SK-N-MC (cell line): ENCODE measurements at regions not wholly inside any gene's neighbourhood (a gene's known extent, or its start where the extent isn't known, plus 50 kb on each side); places are given as distances from the start of the nearest gene placed in this dataset.

Experiments used
- DNase-seq: peaks from one replicate; pipeline ENCODE4 v3.0.0-alpha.2; 2011; ENCODE audit warnings: low read depth, low spot score
- H3K27ac ChIP-seq: fragments of 200-600 bp; sonication (generic); 2 replicates; pipeline ENCODE4 v1.5.1; 2016; ENCODE audit warnings: mixed run types
- H3K36me3 ChIP-seq: fragments of 200-600 bp; sonication (generic); 2 replicates; pipeline ENCODE4 v1.6.1; 2017; ENCODE audit warnings: antibody characterized with exemption, low read length, mixed read lengths; ENCODE audit not compliant: insufficient read depth
- H3K4me3 ChIP-seq: fragments of 200-600 bp; sonication (generic); 2 replicates; pipeline ENCODE4 v1.5.1; 2016
- H3K9ac ChIP-seq: fragments of 200-600 bp; sonication (generic); 2 replicates; pipeline ENCODE4 v1.8.0; 2017; ENCODE audit warnings: mixed run types, mixed read lengths; ENCODE audit not compliant: insufficient read length
- H3K9me3 ChIP-seq: fragments of 200-600 bp; sonication (generic); 2 replicates; pipeline ENCODE4 v1.6.1; 2017; ENCODE audit warnings: low read depth, mild to moderate bottlenecking, antibody characterized with exemption, low read length, moderate library complexity, mixed read lengths
- EZH2 ChIP-seq: fragments of 200-600 bp; sonication (generic); IDR thresholded peaks from one replicate; pipeline ENCODE4 v1.6.1; 2017; ENCODE audit warnings: antibody characterized with exemption
- FOXP2 ChIP-seq: optimal IDR thresholded peaks from 2 replicates; pipeline ENCODE3; 2011; ENCODE audit warnings: mild to moderate bottlenecking, moderate library complexity; ENCODE audit not compliant: insufficient read depth; ENCODE audit errors: extremely low read length, control extremely low read depth
- POLR2AphosphoS5 ChIP-seq: IDR thresholded peaks from 2 replicates; pipeline ENCODE4 v1.6.1; 2012; ENCODE audit warnings: mild to moderate bottlenecking, low read depth, low read length, borderline replicate concordance

DNA sequence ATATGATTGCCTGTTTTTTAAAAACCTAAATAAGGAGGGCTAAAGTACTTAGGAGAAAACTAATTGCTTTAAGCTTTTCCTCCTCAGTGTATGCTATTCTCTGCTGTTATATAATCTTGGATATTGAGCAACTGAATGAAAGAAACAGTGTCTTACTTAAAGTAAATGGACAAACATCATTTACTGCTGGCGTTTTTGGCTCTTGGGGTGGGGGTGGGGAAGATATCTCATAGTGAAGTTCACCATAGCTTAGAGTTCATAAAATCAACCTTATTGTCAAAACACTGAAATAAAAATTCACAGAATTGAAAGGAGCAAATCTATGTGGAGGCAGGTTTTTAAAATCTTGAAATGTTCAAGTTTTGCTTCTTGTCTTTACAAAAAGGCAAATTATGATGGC is 256.4 kb upstream of the SOX2 start:
- Histone ChIP-seq H3K9me3 (no peaks in the 10 kb centered on the region), H3K9ac (no peak overlapping the region), H3K27ac (no peak overlapping the region), H3K4me3 (no peak overlapping the region), H3K36me3 (no peaks in the 10 kb centered on the region)
- TF ChIP-seq FOXP2: no peak
- no peak for TF ChIP-seq POLR2AphosphoS5
- no peak for DNase-seq

GRCh38 chr3:181454451-181455027 is 257.2 kb upstream of the SOX2 start:
- no peaks in the 10 kb centered on the region for H3K9me3 ChIP-seq
- no peak overlapping the region for H3K27ac ChIP-seq
- no peak for TF ChIP-seq EZH2
- no peak for TF ChIP-seq POLR2AphosphoS5
- TF ChIP-seq FOXP2: no peak
- no peak for DNase-seq
- no peaks in the 10 kb centered on the region for H3K36me3 ChIP-seq
- H3K9ac ChIP-seq: no peak overlapping the region
- no peak overlapping the region for H3K4me3 ChIP-seq

GRCh38 chr3:181446741-181447140 is 265.0 kb upstream of the SOX2 start:
- TF ChIP-seq POLR2AphosphoS5 (no peak), EZH2 (no peak), FOXP2 (no peak)
- Histone ChIP-seq H3K27ac (no peak overlapping the region), H3K36me3 (no peaks in the 10 kb centered on the region), H3K4me3 (no peak overlapping the region), H3K9ac (no peak overlapping the region), H3K9me3 (no peaks in the 10 kb centered on the region)
- no peak for DNase-seq

GRCh38 chr3:181442066-181442465 is 269.7 kb upstream of the SOX2 start:
- Histone ChIP-seq H3K27ac (no peak overlapping the region), H3K9me3 (no peaks in the 10 kb centered on the region), H3K36me3 (no peaks in the 10 kb centered on the region), H3K4me3 (no peak overlapping the region), H3K9ac (no peak overlapping the region)
- DNase-seq: no peak
- TF ChIP-seq POLR2AphosphoS5 (no peak), EZH2 (no peak), FOXP2 (no peak)

- no peak for DNase-seq
- Histone ChIP-seq H3K36me3 (no peaks in the 10 kb centered on the region), H3K4me3 (no peak overlapping the region), H3K9me3 (no peaks in the 10 kb centered on the region), H3K9ac (no peak overlapping the region), H3K27ac (no peak overlapping the region)
- TF ChIP-seq EZH2 (no peak), POLR2AphosphoS5 (no peak), FOXP2 (no peak)
Observed at GRCh38 chr3:181432992-181433391, 278.7 kb upstream of the SOX2 start.

DNA sequence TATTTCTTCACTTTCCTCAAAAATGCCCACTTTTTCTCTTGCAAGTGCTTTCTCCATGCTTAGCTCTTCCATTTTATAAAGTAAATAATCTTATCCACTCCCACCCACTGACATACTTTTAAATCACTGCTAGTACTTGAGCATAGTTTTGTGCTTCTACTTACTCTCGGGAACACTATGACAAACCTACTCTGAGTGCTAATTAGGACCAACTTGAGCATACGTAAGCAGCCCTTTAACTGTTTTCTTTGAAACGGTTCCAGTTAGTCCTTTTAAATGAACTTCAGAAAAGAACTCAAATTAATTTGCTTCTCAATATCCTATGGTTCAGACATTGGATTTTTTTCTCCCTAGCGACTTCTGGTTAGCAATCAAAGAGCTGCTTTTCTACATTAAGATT is 280.0 kb upstream of the SOX2 start:
- Histone ChIP-seq H3K9ac (no peak overlapping the region), H3K36me3 (no peaks in the 10 kb centered on the region), H3K27ac (no peak overlapping the region), H3K9me3 (no peaks in the 10 kb centered on the region), H3K4me3 (no peak overlapping the region)
- no peak for DNase-seq
- TF ChIP-seq FOXP2 (no peak), EZH2 (no peak), POLR2AphosphoS5 (no peak)

DNA sequence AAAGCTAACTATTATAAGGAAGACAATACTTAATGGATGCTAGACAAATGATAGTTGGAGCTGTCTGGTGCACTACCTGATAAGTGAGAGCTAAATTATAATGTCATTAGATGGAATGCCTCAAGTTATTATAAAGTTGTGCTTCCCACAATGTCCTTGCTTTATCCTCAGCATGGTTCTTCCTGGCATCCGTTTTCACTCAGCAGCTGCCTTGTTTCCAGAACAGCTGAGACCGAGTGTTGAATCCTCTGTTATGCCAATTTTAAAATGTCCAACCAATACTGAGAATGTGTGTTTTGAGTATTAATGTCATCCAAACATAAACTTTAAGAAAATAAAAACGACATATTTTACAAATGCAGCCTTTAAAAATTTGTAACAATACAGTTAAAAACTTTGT is 286.7 kb upstream of the SOX2 start:
- Histone ChIP-seq H3K9me3 (no peaks in the 10 kb centered on the region), H3K36me3 (no peaks in the 10 kb centered on the region), H3K27ac (no peak overlapping the region), H3K9ac (no peak overlapping the region), H3K4me3 (no peak overlapping the region)
- TF ChIP-seq FOXP2: no peak
- no peak for TF ChIP-seq POLR2AphosphoS5
- TF ChIP-seq EZH2: no peak
- no peak for DNase-seq

- no peak for DNase-seq
- no peak overlapping the region for H3K27ac ChIP-seq
- no peak overlapping the region for H3K9ac ChIP-seq
- no peaks in the 10 kb centered on the region for H3K9me3 ChIP-seq
- no peak overlapping the region for H3K4me3 ChIP-seq
- TF ChIP-seq EZH2: no peak
- no peak for TF ChIP-seq POLR2AphosphoS5
- TF ChIP-seq FOXP2: no peak
- H3K36me3 ChIP-seq: no peaks in the 10 kb centered on the region
Observed at GRCh38 chr3:181418233-181418632, 293.5 kb upstream of the SOX2 start.

GRCh38 chr3:181417748-181418147 is 294.0 kb upstream of the SOX2 start:
- H3K9ac ChIP-seq: no peak overlapping the region
- H3K4me3 ChIP-seq: no peak overlapping the region
- H3K27ac ChIP-seq: no peak overlapping the region
- no peaks in the 10 kb centered on the region for H3K9me3 ChIP-seq
- H3K36me3 ChIP-seq: no peaks in the 10 kb centered on the region
- no peak for TF ChIP-seq FOXP2
- no peak for TF ChIP-seq POLR2AphosphoS5
- no peak for TF ChIP-seq EZH2
- no peak for DNase-seq
